ENCODE measurements at regions not wholly inside any gene's neighbourhood (a gene's known extent, or its start where the extent isn't known, plus 50 kb on each side); places are given as distances from the start of the nearest gene placed in this dataset.

- TF ChIP-seq EZH2phosphoT487 (IDR thresholded peaks at IDR 0.05; ENCODE audit: unreplicated experiment) (no peak), EZH2 (IDR thresholded peaks at IDR 0.05; ENCODE audit: low read depth, unreplicated experiment) (no peak)
- TF ChIP-seq, protein P1, sequence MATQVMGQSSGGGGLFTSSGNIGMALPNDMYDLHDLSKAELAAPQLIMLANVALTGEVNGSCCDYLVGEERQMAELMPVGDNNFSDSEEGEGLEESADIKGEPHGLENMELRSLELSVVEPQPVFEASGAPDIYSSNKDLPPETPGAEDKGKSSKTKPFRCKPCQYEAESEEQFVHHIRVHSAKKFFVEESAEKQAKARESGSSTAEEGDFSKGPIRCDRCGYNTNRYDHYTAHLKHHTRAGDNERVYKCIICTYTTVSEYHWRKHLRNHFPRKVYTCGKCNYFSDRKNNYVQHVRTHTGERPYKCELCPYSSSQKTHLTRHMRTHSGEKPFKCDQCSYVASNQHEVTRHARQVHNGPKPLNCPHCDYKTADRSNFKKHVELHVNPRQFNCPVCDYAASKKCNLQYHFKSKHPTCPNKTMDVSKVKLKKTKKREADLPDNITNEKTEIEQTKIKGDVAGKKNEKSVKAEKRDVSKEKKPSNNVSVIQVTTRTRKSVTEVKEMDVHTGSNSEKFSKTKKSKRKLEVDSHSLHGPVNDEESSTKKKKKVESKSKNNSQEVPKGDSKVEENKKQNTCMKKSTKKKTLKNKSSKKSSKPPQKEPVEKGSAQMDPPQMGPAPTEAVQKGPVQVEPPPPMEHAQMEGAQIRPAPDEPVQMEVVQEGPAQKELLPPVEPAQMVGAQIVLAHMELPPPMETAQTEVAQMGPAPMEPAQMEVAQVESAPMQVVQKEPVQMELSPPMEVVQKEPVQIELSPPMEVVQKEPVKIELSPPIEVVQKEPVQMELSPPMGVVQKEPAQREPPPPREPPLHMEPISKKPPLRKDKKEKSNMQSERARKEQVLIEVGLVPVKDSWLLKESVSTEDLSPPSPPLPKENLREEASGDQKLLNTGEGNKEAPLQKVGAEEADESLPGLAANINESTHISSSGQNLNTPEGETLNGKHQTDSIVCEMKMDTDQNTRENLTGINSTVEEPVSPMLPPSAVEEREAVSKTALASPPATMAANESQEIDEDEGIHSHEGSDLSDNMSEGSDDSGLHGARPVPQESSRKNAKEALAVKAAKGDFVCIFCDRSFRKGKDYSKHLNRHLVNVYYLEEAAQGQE (IDR thresholded peaks at IDR 0.05; ENCODE audit: unreplicated experiment), result no peak
- TF ChIP-seq, protein P2, sequence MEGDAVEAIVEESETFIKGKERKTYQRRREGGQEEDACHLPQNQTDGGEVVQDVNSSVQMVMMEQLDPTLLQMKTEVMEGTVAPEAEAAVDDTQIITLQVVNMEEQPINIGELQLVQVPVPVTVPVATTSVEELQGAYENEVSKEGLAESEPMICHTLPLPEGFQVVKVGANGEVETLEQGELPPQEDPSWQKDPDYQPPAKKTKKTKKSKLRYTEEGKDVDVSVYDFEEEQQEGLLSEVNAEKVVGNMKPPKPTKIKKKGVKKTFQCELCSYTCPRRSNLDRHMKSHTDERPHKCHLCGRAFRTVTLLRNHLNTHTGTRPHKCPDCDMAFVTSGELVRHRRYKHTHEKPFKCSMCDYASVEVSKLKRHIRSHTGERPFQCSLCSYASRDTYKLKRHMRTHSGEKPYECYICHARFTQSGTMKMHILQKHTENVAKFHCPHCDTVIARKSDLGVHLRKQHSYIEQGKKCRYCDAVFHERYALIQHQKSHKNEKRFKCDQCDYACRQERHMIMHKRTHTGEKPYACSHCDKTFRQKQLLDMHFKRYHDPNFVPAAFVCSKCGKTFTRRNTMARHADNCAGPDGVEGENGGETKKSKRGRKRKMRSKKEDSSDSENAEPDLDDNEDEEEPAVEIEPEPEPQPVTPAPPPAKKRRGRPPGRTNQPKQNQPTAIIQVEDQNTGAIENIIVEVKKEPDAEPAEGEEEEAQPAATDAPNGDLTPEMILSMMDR (conservative IDR thresholded peaks at IDR 0.05; ENCODE audit: low read depth in 2 of 2), result no peak
These were observed 92.0 kb upstream of the SLC4A7 start for GRCh38 chr3:27576171-27576570.

All from GM23338 (cell line).